ENCODE measurements at regions not wholly inside any gene's neighbourhood (a gene's known extent, or its start where the extent isn't known, plus 50 kb on each side); places are given as distances from the start of the nearest gene placed in this dataset.
A peak's percentile ranks its signal among the peaks of the same experiment; 100 is the strongest.

DNA sequence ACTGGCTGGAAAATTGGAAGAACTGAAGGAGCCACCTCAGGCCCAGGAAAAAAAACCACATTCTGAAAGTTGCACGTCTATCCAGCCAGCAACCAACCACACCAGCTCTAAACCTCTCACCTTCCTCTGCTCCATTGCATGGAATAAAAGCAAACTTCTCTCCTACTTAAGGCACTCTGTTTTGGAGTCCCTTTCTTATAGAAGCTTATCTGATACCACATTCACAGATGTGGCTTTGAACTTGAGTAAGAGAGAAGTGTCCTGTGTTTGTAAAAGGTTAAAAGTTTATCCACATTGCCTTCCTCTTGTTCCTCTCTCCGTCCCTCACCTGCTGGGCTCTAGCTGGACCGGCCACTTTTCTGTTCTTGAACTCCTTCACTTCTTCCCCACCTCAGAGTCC is 99.6 kb upstream of the PLXNC1 start:
- no peaks in the 10 kb centered on the region for H3K9me3 ChIP-seq (ENCODE audit: control insufficient read depth, low read length)
- peaks cover 12% of the 10 kb centered on the region for H3K27me3 ChIP-seq (replicated peaks; ENCODE audit: control insufficient read depth, insufficient read depth, low read length)
- DNase-seq (ENCODE audit: low read depth), result no peak
- H3K4me1 ChIP-seq (ENCODE audit: control insufficient read depth, insufficient read depth, low read length), result peaks cover 9% of the 10 kb centered on the region
- no peak overlapping the region for H3K9ac ChIP-seq (ENCODE audit: low read length)
- no peak overlapping the region for H3K4me3 ChIP-seq (ENCODE audit: low read length)
- no peaks in the 10 kb centered on the region for H3K36me3 ChIP-seq (ENCODE audit: control insufficient read depth, insufficient read depth, low read length, severe bottlenecking)

DNA sequence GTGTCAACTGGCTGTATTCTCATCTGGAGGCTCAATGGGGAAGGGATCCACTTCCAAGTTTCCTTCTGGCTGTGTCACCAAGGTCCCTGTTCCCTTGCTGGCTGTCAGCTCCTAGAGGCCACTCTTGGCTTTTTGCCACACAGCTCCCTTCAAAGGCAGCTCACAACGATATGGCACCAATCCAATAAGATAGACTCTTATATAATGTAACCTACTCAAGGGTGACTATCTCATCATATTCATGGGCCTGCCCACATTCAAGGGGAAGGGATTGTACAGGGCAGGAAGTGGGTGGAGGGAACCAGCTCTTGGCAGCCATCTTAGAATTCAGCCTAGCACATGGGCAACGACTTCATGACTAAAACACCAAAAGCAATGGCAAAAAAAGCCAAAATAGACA is 98.7 kb upstream of the PLXNC1 start:
- DNase-seq (ENCODE audit: low read depth), result no peak
- H3K4me3 ChIP-seq (ENCODE audit: low read length), result no peak overlapping the region
- peaks cover 9% of the 10 kb centered on the region for H3K4me1 ChIP-seq (ENCODE audit: control insufficient read depth, insufficient read depth, low read length)
- no peaks in the 10 kb centered on the region for H3K9me3 ChIP-seq (ENCODE audit: control insufficient read depth, low read length)
- H3K27me3 ChIP-seq (replicated peaks; ENCODE audit: control insufficient read depth, insufficient read depth, low read length), result peaks cover 12% of the 10 kb centered on the region
- no peak overlapping the region for H3K9ac ChIP-seq (ENCODE audit: low read length)
- no peaks in the 10 kb centered on the region for H3K36me3 ChIP-seq (ENCODE audit: control insufficient read depth, insufficient read depth, low read length, severe bottlenecking)

- peaks cover 3% of the 10 kb centered on the region for H3K27me3 ChIP-seq (replicated peaks; ENCODE audit: control insufficient read depth, insufficient read depth, low read length)
- DNase-seq (ENCODE audit: low read depth), result no peak
- H3K9me3 ChIP-seq (ENCODE audit: control insufficient read depth, low read length), result no peaks in the 10 kb centered on the region
- no peak overlapping the region for H3K4me3 ChIP-seq (ENCODE audit: low read length)
- H3K36me3 ChIP-seq (ENCODE audit: control insufficient read depth, insufficient read depth, low read length, severe bottlenecking), result no peaks in the 10 kb centered on the region
- no peak overlapping the region for H3K9ac ChIP-seq (ENCODE audit: low read length)
- H3K4me1 ChIP-seq (ENCODE audit: control insufficient read depth, insufficient read depth, low read length), result peaks cover 19% of the 10 kb centered on the region
Measured at GRCh38 chr12:94053676-94054075, 94.7 kb upstream of the PLXNC1 start.

DNA sequence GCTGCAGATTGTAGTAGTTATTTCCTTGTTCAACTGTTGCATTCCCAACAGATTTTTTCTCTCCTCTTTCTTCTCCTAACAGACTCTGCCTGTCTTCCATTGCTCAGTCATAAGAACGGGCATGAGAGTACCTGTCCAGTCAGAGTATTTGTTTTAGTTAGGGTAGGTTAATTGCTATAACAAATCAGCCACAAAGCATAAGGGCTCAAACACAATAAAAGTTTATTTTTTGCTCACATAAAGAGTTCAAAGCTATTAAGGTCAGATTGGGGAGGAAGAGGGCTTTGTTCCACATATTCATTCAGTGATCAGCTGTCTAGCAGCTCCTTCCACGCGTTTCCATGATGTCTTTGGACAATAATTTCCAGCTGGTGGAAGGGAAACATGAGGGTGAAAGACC is 92.8 kb upstream of the PLXNC1 start:
- H3K9me3 ChIP-seq (ENCODE audit: control insufficient read depth, low read length), result no peaks in the 10 kb centered on the region
- H3K9ac ChIP-seq (ENCODE audit: low read length), result no peak overlapping the region
- H3K27me3 ChIP-seq (replicated peaks; ENCODE audit: control insufficient read depth, insufficient read depth, low read length), result no peaks in the 10 kb centered on the region
- H3K36me3 ChIP-seq (ENCODE audit: control insufficient read depth, insufficient read depth, low read length, severe bottlenecking), result no peaks in the 10 kb centered on the region
- peaks cover 19% of the 10 kb centered on the region for H3K4me1 ChIP-seq (ENCODE audit: control insufficient read depth, insufficient read depth, low read length)
- no peak overlapping the region for H3K4me3 ChIP-seq (ENCODE audit: low read length)
- no peak for DNase-seq (ENCODE audit: low read depth)

- Histone ChIP-seq H3K4me3 (ENCODE audit: low read length) (no peak overlapping the region), H3K9ac (ENCODE audit: low read length) (no peak overlapping the region), H3K9me3 (ENCODE audit: control insufficient read depth, low read length) (no peaks in the 10 kb centered on the region), H3K36me3 (ENCODE audit: control insufficient read depth, insufficient read depth, low read length, severe bottlenecking) (no peaks in the 10 kb centered on the region), H3K27me3 (replicated peaks; ENCODE audit: control insufficient read depth, insufficient read depth, low read length) (no peaks in the 10 kb centered on the region), H3K4me1 (ENCODE audit: control insufficient read depth, insufficient read depth, low read length) (peaks cover 19% of the 10 kb centered on the region)
- no peak for DNase-seq (ENCODE audit: low read depth)
Measured at GRCh38 chr12:94056419-94057158, 91.8 kb upstream of the PLXNC1 start.

DNA sequence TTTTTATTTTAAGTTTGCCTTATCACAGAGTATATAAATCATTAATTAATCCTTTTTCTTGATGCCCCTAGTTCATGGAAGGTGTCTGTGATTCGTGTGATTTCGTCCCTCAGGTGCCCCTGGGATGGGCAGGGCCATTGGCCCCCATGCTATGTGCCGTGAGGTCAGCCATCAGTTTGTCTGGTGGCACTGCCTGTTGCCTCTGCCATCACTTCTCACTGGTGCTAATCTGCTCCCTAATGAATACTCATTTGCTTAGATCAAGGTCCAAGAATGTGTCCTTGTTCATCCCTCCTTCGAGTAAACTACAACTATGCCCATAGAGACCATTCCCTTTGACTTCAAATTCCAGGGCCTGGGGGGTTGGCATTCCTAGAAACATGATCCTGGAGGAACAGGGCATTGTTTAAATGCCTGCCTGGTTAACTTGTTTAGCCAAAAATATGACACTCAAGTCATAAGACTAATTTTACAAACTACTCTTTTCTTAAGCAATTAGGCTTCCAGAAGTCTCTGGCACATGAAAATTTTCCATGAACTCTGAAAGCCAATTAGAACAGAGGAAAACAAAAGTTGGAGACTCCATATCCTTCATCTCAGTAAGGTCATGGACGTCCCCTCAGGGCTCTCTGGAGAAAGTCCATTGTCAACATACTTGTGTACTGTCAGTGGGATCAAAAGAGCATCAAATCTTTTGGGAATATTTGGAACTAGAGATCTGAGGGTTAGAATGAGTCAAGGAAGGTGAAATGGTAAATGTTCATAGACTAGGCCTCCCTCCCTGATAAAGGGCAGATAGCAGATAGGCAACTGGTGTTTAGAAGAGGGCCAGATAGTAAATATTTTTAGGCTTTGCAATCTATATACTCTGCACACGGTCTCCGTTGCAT is 90.9 kb upstream of the PLXNC1 start:
- no peaks in the 10 kb centered on the region for H3K36me3 ChIP-seq (ENCODE audit: control insufficient read depth, insufficient read depth, low read length, severe bottlenecking)
- peaks cover 19% of the 10 kb centered on the region for H3K4me1 ChIP-seq (ENCODE audit: control insufficient read depth, insufficient read depth, low read length)
- peak; percentile 68 for DNase-seq (ENCODE audit: low read depth)
- no peak overlapping the region for H3K4me3 ChIP-seq (ENCODE audit: low read length)
- no peaks in the 10 kb centered on the region for H3K9me3 ChIP-seq (ENCODE audit: control insufficient read depth, low read length)
- no peak overlapping the region for H3K9ac ChIP-seq (ENCODE audit: low read length)
- H3K27me3 ChIP-seq (replicated peaks; ENCODE audit: control insufficient read depth, insufficient read depth, low read length), result peaks cover 5% of the 10 kb centered on the region

DNA sequence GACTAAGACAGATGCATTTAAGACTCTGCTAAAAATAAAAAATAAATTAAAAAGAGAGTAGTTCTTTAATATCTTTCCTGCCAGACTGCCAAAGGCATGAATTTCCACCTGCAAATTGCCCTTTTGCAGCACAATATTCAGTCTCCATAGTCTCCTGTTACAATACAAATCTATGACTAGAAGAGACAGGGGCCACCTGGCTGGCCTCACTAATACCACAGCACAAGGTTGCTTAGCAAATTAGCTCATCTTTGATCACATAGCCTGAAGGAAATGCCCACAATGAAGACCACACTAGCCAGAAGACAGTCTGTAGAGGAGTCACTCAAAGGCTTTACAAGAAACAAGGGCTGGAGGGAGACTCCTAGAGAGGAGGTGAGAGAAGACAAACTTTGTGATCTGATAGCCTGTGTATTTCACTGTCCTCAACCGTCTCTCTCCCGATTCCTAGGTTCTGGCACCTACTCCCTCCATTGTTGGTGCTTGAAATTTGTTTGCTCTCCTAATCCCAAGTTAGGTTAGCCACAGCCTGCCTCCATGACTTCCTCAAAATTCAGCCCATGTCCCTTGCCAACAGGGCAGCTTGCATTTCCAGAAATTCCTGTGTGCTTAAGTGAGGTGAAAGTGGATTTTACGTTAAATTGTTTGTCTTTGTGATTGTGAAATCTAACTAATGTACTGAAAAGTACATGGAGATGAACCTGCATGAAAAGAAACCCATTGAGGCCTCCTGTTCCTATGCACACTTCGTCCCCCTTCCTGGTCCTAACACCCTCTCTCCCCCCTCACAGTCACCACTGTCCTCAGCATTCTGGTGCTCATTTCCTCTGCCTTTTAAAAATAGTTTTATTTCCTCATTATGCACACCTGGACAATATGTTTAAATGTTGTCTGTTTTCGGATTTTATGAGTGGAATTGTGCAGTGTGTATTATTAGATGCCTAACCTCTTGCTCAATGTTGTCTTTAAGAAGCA is 88.7 kb upstream of the PLXNC1 start:
- no peak for DNase-seq (ENCODE audit: low read depth)
- H3K4me3 ChIP-seq (ENCODE audit: low read length), result no peak overlapping the region
- H3K9me3 ChIP-seq (ENCODE audit: control insufficient read depth, low read length), result no peaks in the 10 kb centered on the region
- H3K4me1 ChIP-seq (ENCODE audit: control insufficient read depth, insufficient read depth, low read length), result peaks cover 10% of the 10 kb centered on the region
- H3K27me3 ChIP-seq (replicated peaks; ENCODE audit: control insufficient read depth, insufficient read depth, low read length), result peaks cover 9% of the 10 kb centered on the region
- H3K9ac ChIP-seq (ENCODE audit: low read length), result no peak overlapping the region
- H3K36me3 ChIP-seq (ENCODE audit: control insufficient read depth, insufficient read depth, low read length, severe bottlenecking), result no peaks in the 10 kb centered on the region

- Histone ChIP-seq H3K9ac (ENCODE audit: low read length) (no peak overlapping the region), H3K9me3 (ENCODE audit: control insufficient read depth, low read length) (no peaks in the 10 kb centered on the region), H3K4me3 (ENCODE audit: low read length) (no peak overlapping the region), H3K4me1 (ENCODE audit: control insufficient read depth, insufficient read depth, low read length) (peaks cover 9% of the 10 kb centered on the region), H3K36me3 (ENCODE audit: control insufficient read depth, insufficient read depth, low read length, severe bottlenecking) (no peaks in the 10 kb centered on the region), H3K27me3 (replicated peaks; ENCODE audit: control insufficient read depth, insufficient read depth, low read length) (peaks cover 9% of the 10 kb centered on the region)
- DNase-seq (ENCODE audit: low read depth), result no peak
Measured at GRCh38 chr12:94062194-94062593, 86.2 kb upstream of the PLXNC1 start.

DNA sequence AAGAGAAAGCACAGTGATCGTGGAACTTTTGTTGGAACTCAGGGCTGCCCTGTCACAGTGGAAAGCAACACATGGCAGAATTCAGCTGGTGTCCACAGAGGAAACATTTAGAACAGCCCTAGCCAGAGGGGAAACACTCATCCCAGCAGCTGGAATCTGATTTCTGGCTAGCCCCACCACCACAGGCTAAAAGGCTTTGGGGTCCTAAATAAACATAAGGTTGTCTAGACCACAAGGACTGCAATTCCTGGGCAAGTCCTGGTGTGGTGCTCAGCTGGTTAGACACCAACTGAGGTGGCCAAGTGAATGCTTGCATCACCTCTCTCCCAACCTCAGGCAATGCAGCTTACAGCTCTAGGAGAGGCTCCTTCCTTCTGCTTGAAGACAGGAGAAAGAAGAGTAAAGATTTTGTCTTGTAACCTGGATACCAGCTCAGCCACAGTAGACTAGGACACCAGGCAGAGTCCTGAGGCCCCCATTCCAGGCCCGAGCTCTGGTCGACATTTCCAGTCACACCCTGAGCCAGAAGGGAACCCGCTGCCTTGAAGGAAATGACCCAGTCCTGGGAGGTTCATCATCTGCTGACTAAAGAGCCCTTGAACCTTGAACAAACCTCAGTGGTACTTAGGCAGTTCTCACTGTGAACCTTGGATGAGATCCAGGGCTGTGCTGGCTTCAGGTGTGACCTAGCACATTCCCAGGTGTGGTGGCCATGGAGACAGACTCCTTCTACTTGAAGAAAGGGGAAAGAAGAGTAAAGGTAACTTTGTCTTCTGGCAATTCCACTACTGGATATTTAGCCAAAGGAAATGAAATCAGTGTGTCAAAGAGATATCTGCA is 85.4 kb upstream of the PLXNC1 start:
- no peak overlapping the region for H3K4me3 ChIP-seq (ENCODE audit: low read length)
- no peak overlapping the region for H3K9ac ChIP-seq (ENCODE audit: low read length)
- H3K36me3 ChIP-seq (ENCODE audit: control insufficient read depth, insufficient read depth, low read length, severe bottlenecking), result no peaks in the 10 kb centered on the region
- H3K27me3 ChIP-seq (replicated peaks; ENCODE audit: control insufficient read depth, insufficient read depth, low read length), result peaks cover 9% of the 10 kb centered on the region
- H3K4me1 ChIP-seq (ENCODE audit: control insufficient read depth, insufficient read depth, low read length), result peaks cover under 1% of the 10 kb centered on the region
- H3K9me3 ChIP-seq (ENCODE audit: control insufficient read depth, low read length), result no peaks in the 10 kb centered on the region
- no peak for DNase-seq (ENCODE audit: low read depth)

DNA sequence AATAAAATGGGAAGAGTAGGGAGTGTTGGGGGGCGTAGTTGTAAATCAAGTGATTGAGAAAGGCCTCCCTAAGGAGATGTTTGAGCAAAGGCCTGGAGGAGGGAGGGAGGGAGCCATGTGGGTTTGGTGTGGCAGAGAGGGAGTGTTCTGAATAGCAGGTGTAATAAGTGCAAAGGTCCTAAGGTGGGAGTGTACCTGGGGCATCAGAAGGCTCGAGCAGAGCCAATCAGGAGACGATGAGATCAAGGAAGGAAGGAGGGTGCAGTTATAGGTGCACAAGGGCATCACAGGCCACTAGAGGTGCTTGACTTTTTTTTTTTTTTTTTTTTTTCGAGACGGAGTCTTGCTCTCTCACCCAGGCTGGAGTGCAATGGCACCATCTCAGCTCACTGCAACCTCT is 77.9 kb upstream of the PLXNC1 start:
- H3K9ac ChIP-seq (ENCODE audit: low read length), result no peak overlapping the region
- H3K9me3 ChIP-seq (ENCODE audit: control insufficient read depth, low read length), result no peaks in the 10 kb centered on the region
- no peak overlapping the region for H3K4me3 ChIP-seq (ENCODE audit: low read length)
- no peaks in the 10 kb centered on the region for H3K36me3 ChIP-seq (ENCODE audit: control insufficient read depth, insufficient read depth, low read length, severe bottlenecking)
- no peaks in the 10 kb centered on the region for H3K27me3 ChIP-seq (replicated peaks; ENCODE audit: control insufficient read depth, insufficient read depth, low read length)
- H3K4me1 ChIP-seq (ENCODE audit: control insufficient read depth, insufficient read depth, low read length), result peaks cover 22% of the 10 kb centered on the region
- no peak for DNase-seq (ENCODE audit: low read depth)
